ENCODE measurements at regions not wholly inside any gene's neighbourhood (a gene's known extent, or its start where the extent isn't known, plus 50 kb on each side); places are given as distances from the start of the nearest gene placed in this dataset.

DNA sequence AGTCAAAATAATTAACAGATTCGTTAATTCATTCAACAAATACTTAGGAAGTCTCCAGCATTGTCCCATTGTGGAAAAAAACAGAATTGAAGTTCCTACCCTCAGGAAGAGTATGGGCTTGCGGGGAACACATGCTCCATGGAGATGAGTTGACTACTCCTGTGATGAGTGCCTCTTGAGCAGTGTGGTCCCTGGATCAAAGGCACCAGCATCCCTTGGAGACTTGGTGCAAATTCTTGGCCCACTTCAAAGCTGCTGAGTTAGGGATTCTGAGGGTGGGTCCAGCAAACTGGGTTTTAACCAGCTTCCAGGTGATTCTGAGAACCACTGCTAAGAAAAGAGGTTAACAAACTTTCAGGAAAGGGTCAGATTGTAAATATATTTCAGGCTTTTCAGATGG, 361.6 kb downstream of the MYCN start:
- no peak for DNase-seq (ENCODE audit: low read depth in 2 of 2)

DNA sequence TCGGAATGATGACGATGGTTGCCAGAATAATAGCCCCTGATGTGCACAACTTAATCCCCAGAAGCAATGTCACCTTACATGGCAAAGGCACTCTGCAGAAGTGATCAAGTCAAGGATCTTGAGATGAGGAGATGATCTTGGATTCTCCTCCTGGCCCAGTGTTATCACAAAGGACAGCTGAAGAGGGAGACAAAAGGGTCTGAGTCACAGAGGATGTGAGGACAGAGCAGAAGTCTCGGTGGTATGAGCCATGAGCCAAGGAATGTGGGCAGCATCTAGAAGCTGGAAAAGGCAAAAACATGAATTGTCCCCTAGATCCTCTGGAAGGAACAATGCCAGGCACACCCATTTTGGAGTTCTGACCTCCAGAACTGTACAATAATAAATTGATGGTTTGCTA, 358.5 kb downstream of the MYCN start:
- no peak for DNase-seq (ENCODE audit: low read depth in 2 of 2)

DNA sequence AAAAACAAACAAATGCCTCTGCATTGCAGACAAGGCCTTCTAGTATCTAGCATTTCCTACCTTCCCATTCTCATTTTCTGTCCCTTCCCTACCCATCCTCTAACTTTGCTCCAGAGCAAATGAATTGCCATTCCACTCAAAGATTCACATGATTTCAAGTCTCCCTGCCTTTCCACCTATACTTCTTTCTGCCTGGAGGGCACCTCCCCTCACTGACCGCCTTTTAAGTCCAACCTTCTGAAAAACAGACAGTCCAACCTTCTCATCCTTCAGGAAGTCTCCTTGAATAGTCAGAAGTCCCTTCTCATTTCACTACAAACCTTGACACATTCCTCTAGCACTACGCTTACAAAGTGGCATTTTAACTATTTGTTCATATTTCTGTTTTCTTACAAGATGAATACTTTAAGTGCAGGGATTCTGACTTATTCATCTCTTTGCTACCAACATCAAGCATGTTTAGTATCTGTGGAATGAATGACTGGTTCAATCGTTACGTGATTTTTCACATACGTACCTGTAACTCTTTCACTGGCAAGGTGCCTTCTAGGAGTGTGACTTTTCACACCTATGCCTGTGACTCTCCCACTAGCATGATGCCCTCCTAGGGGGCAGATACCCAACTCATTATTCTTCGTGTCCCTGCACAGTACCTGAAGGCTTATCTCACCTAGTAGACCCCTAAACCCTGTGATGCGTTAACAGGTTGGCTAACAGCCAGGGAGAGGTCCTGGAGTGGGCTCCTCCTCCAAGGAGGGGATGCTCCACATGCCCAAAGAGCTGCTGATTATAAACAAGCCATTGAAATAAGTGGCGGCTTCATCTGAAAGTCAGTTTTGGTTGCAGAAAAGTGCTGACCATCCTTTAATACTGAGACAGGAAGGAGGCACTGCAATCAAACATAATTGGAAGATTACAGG, 356.2 kb downstream of the MYCN start:
- DNase-seq (ENCODE audit: low read depth in 2 of 2): no peak

DNA sequence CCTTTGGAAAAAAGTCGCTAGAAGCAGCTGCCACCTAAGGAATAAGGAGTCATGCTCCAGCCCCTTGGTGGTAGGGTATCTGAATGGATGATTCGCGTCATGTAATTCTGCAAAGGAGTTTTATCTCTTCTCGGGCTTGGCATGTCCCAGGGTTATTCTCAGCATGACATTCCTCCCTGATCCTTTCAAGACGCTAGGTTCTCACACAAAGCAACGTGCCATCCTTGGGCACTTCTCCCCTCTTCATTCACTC, 355.6 kb downstream of the MYCN start:
- DNase-seq (ENCODE audit: low read depth in 2 of 2): no peak

DNA sequence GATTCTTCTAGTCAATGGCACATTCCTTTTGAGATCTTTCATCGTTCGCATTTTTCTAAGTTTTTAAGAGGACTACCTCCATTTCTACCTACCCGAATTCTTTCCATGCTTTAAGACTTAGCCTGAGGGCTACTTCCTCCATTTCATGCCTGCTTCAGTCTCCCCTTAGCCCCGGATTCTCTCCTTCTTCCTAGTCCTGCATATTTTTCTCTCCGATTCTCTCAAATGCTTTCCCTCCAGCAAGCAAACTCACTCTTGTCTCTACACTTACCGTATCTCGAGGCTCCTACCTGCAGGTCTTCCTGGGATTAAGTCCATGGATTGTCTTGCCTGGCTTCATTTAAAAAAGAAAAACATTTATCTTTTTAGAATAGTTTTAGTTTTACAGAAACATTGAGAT, 354.4 kb downstream of the MYCN start:
- DNase-seq (ENCODE audit: low read depth in 2 of 2): no peak

DNA sequence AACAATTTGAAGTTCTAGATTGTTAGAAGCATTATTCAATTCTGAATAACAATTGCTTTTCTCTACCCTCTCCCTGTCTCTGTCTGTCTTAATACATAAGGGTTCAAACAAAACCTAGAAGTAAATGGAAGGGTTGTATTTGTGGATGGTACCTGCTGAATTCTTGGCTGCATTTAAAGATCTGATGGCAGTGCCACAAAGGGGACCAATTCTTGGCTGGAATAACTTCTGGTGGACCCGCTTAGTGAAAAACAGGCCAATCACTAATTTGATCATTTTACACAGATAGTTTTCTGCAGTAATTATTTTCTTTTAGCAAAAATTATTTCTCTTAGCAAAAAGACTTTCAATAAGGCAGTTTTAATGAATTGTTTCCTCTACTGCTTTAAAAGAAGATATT, 353.5 kb downstream of the MYCN start:
- DNase-seq (ENCODE audit: low read depth in 2 of 2): no peak

DNA sequence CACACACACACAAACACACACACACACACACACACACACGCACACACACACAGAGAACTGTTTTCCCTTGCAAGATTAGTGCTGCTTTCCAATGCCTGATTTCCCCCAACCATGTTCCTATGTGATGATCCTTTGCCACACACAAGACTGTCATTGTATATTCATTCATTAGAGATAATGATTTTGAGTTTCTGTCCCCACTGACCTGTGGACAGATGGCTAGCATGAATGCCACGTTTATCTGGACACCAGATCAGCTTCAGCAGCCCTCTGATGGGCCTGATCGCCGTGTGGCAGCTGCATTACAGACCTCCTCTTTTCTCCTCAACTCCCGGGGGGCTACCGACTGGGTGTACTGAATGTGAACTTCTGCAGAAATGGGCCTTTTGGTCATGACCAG, 353.0 kb downstream of the MYCN start:
- DNase-seq (ENCODE audit: low read depth in 2 of 2): no peak

DNA sequence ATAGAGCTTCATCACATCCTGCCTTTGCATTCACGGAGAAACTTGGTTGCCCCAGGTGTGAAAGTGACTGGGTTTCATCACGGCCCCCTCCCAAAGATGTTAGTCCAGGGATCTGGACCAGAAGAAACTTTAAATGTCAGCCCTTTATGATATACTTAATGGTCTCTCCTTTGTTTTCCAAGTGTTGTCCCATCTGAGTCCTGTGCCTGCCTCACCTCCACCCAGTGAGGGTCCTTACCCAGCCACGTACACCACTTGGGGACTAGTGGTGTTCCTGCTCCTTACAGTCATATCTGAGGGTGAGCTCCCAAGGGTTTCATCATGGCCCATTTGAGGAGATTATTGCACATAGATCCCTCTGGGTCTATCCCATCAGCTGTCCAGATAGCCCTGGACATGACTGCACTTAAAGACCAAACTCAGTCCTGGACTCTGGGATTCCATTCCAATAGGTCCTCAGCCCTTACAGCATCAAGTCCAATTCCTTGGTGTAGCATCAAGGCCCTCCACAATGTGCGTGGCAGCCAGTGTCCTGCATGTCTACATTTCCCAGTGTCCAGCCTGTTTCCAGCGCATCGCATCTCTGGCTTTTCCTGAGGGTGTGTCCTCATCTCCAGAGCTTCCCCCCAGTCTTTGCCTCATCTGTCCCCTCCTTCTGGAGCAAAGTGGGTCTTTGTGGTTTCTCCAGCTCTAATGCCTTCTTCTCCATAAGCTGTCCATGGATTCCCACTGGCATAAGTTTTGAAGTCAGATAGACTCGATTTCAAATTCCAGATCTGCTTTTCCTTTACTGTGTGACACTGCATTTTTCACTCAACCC, 351.6 kb downstream of the MYCN start:
- no peak for DNase-seq (ENCODE audit: low read depth in 2 of 2)

DNA sequence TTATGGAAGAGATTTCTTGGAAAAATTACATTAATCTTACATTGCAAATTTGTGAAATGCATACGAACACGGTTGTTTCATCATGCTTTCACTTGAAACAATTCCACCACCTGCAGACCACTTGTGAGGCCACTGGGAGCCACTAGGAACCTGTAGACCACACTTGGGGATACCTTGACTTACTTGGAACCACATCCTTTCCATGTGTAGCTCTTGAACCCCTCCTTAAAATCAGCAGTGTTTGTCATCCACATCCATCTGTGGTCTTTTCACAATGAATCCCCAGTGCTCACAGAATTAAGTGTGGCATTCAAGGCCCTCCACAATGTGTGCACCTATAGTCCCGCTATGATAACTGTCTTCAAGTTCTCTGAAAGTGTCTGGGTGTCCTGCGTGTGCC, 350.9 kb downstream of the MYCN start:
- no peak for DNase-seq (ENCODE audit: low read depth in 2 of 2)

DNA sequence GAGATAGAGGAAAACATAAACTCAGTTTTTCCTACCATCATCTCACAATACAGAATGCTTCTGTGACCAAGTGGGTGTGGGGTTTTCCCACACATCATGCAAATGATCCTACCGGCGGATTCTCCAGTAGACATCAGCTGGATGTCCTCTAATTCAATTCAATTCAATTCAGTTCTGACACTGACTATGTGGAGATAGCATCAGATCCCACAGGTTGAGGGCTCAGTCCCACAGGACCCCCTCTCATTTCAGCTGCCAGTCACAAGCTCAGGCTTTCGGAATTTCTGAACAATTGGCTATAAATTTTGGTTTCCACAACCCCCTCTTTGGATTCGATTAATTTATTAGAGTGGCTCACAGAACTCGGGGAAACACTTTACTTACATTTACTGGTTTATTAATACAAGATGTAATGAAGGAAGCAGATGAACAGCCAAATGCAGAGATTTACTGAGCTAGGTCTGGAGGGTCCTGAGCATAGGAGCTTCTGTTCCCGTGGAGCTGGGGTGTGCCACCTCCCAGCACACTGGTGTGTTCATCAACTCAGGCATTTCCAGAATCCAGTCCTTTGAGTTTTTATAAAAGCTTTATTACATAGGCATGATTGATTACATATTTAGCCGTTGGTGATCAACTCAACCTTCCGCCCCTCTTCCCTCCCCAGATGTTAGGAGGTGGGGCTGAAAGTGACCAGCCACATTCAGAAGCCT, 350.1 kb downstream of the MYCN start:
- no peak for DNase-seq (ENCODE audit: low read depth in 2 of 2)

DNA sequence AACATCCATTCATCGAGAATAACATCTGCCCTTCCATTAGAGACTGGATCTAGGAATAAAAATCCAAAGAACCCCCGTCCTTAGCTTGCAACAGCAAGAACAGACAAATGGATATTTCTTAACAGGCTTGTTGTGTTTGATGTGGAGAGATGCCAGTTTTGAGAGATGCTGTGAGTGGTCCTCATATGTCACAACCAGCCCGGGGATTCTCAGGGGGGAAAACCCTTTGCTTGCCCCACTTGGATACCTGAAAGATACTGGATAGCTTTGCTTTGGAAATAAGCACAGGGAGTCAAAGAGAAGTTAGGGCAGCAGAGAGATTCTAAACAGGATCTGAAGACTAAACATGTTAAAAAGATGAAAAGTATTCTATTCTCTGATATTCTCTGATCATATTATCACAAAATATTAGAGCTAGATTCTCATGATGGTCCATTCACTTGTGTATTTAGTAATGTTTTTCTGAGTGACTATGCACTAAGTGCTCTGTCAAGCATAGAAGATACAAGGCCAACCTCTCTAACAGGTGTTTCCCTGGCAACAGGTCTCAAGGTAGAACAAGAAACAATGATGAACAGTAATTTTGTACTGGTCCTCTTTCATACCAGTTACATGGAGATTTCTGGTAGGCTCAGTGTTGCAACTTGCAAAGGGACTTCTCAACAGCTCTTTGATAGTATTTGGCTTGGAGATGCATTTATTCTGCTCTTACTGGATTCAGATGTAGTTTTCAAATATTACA, 348.2 kb downstream of the MYCN start:
- DNase-seq (ENCODE audit: low read depth in 2 of 2): no peak

DNA sequence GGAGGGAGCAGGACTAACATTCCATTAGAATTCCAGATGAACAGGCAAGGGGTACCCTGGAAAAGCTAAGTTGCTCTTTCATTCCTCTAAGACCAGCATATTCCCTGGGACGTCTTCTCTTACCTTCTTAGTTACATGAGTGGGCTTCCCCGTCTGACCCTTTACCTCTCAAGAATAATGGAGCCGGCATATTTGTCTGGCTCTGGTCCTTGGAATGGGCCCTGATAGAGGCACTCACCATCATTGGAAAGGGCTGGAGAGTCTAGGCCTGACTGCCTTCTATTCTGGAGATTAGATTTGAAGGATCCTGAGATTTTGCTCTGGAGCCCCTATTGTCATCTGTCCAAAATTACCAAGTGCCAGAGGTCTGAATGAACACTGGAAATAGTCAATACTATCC, 347.5 kb downstream of the MYCN start:
- DNase-seq (ENCODE audit: low read depth in 2 of 2): no peak

DNA sequence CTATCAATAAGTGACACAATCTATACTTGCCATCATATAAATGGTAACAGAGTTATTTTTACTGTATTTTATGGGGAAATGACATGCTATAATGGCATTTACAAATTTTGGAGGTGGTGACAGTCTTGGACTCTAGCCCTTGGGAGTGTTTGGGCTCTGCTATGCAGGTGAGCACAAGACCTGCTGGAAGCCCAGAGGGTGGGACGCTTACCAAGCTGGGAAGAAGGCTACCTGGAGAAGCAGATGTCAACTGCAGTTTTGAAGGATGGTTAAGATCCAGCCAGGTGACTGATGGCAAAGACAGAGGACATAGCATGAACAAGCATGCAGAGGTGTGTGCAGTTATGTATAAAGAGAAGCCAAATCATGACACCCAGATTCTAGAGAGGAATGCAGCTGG, 346.9 kb downstream of the MYCN start:
- no peak for DNase-seq (ENCODE audit: low read depth in 2 of 2)

DNA sequence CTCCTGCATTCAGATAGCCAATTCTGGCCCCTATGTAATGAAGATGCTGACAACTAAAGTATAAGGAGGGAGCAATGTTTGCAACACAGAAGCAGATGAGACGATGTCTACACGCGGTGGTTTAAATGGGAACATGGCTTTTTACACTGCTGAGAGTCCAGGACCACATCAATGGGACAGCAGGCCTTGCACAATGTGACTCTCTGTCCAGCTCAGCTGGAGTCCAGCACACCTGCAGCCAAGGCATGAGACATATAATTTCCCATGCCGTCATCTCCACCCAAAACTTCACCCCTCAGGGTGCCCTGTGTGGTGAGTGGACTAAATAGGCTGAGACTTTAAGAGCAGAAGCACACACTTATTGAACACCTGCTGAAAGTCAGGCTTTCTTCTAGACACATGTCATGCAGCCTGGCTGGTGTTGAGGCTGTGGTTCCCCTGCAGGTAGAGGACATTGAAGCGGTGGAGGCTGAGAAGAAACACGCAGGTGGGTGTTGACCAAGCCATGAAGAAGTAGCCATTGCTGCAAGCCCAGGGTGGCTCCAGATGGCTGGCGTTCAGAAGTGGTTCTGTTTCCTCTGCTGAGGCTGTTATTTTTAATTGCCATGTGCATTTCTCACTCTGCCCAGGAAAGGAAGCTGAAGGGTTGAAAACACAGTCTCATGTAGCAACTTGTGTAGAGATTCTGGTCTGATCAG, 345.6 kb downstream of the MYCN start:
- DNase-seq (ENCODE audit: low read depth in 2 of 2): no peak

DNA sequence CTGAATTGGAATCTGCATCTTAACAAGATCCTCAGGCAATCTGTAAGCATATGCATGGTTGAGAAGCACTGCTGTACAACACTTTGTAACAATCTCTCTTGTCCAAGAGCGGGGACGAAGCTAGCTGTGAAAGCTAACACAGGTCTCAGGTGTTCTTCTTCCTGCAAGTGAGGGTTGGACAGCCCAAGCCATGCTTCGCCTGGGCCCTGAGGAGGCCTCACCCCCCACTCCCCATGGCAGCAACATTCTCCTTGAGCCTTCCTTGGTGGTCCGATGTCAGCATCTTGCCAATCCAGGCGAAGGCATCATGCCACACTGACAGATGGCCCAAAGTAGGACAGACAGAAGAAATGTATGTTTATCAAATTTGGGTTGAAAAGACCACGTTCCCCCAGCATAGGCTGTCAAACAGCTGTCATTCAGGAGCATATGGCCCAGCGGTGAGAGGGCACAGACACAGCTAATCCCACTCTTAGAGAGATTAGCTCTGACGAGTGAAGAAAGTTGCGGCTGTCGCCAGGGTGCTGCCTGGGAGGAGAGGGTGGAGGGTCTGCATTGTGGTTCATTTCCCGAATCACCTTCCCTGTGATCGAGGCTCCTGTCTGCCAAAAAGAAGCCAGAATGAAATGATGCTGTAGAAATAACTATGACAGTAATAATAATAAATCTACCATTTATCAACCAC, 344.7 kb downstream of the MYCN start:
- no peak for DNase-seq (ENCODE audit: low read depth in 2 of 2)

DNA sequence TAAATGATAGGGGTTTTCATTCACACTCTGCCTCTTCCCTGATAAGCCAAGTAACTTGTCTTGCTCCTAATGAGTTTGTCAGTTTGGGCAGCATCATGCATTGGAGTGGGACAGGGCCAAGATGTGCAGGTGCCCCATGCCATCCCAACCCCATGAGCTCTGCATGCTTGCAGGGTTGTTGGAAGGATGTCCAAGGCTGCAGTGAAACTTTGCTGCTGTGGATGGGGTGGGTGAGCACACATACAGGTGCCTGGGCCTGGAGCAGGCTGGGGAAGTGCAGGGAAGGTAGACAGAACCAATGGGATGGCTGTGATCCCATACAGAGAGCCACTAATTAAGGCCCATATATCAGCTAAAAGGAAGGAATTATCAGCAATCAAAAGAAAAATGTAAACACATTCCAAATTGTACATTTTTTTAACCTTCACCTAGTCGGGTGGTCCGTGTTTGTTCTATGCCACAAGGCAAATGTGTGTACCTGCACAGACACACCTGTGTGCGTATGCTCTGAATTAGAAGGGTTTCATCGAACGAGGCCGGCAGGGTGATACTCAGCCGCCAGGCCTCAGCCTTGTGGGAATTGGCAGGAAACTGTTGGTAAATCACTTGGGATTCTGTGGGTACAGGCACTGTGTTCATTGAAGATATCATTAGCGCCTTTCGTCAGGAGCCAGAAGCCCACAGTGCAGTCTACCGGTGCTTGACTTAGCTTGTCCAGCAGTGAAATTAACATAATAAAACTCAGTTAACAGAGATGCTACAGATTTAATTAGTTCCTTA, 342.9 kb downstream of the MYCN start:
- no peak for DNase-seq (ENCODE audit: low read depth in 2 of 2)

DNA sequence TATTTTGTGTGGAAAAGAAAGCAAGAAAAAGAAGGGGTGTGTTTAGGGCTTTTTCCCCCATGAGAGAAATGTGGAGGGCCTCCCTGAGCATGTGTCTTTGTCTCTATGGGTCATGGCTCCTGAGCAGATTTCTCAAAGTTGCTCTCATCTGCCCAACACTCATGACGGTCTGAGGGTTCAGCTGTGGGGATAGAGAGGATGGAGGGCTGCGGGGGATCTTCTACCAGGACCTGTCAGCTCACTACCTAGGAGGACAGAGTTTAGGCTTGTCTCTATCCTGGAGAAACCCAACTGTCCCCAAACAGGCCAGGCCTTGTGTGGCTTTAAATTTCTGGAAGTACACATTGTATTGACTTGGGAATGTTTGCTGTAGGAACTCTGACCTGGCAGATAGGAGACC, 342.2 kb downstream of the MYCN start:
- DNase-seq (ENCODE audit: low read depth in 2 of 2): no peak

DNA sequence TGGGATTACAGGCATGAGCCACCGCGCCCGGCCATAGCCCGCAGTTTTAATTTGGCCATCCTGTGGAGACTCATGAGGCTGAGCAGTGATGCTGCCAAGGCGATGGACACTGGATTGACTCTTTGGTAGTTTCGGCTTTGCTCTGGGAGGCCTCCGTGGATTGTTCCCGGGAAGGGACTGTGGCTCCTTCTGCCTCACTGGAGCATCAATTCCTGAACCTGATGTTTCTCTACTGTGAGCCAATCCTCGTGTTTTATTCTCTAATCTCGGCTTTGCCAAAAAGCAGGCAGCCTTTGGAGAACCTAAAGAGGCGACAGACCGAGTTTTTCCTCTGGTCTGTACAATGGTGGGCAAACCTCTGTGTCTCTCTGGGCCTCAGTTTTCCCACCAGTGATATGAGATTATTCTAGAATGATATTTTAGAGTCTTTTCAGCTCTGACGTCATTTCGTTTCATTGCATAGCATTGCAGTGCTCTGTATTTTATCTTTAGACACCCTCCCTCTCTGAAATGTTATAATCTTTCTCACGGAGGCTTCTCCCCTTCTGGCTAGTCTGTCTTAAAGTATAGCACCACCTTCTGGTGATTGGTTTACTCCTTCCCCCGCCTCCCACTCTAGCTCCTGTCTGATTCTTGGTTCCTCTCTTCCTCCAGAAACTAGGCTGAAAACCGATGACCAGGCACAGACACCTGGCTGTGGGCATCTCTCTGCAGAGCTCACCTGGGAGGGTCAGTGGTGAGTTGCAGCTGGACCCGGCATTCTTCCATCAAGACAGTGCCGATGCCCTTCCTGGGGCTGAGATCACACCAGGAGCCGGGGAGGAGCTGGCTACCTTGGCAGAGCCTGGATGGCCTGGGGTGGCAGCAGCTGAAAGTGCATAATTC, 341.3 kb downstream of the MYCN start:
- no peak for DNase-seq (ENCODE audit: low read depth in 2 of 2)

DNA sequence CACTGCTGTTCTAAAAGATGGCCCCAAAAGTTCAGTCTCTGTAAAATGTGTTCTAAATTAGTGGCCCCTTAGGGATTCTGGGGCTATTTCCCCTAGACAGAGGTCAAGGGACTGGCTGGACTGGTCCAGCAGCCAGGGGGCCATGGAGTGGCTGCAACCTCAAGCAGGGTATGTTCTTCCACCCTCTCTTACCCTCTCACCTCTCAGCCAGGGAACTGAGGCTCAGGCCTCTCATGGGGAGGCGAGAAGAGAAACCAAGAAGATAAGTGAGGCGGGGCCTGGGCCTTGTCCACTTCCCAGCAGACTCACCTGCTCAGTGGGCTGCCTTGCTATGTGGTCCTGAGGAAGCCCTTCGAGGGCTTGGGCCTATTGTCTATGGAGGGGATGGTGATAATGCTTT, 339.7 kb downstream of the MYCN start:
- DNase-seq (ENCODE audit: low read depth in 2 of 2): no peak
